ENCODE measurements at regions not wholly inside any gene's neighbourhood (a gene's known extent, or its start where the extent isn't known, plus 50 kb on each side); places are given as distances from the start of the nearest gene placed in this dataset.

DNA sequence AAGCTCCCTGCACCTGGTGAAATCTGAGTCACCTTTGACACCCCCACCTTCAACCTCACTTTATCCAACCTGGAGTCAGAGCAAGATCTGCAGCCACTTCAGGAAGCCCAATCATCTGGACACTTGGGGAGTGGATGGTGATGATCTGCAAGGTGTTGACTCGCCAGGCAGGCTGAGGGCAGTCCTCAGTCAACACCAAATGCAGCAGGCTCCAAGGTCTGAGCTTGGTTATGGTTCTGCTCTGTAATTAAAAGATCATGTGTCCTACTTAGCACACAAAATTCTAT, 446.9 kb downstream of the BRD1 start:
- TF ChIP-seq, protein P1, sequence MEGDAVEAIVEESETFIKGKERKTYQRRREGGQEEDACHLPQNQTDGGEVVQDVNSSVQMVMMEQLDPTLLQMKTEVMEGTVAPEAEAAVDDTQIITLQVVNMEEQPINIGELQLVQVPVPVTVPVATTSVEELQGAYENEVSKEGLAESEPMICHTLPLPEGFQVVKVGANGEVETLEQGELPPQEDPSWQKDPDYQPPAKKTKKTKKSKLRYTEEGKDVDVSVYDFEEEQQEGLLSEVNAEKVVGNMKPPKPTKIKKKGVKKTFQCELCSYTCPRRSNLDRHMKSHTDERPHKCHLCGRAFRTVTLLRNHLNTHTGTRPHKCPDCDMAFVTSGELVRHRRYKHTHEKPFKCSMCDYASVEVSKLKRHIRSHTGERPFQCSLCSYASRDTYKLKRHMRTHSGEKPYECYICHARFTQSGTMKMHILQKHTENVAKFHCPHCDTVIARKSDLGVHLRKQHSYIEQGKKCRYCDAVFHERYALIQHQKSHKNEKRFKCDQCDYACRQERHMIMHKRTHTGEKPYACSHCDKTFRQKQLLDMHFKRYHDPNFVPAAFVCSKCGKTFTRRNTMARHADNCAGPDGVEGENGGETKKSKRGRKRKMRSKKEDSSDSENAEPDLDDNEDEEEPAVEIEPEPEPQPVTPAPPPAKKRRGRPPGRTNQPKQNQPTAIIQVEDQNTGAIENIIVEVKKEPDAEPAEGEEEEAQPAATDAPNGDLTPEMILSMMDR (conservative IDR thresholded peaks at IDR 0.05; ENCODE audit: low read depth, low read length), result no peak
- TF ChIP-seq EZH2 (IDR thresholded peaks at IDR 0.05; ENCODE audit: low read length, unreplicated experiment), result no peak

Data from PC-3 (cell line).